OCI-LY3 (cell line): ENCODE measurements at regions not wholly inside any gene's neighbourhood (a gene's known extent, or its start where the extent isn't known, plus 50 kb on each side); places are given as distances from the start of the nearest gene placed in this dataset.

ENCODE experiments used
- H2AFZ ChIP-seq: fragments of 200-600, 300-600 bp; shearing (Covaris generic); 2 replicates; pipeline ENCODE4 v1.6.0; 2014; ENCODE audit warnings: antibody characterized with exemption, low read depth, low read length
- H3K27ac ChIP-seq: fragments of 200-600, 300-600 bp; sonication (generic); 2 replicates; pipeline ENCODE4 v1.5.1; 2014; ENCODE audit warnings: mild to moderate bottlenecking, low read length, moderate library complexity, mixed read lengths
- H3K27me3 ChIP-seq: fragments of 200-600, 300-600 bp; sonication (generic); 2 replicates; pipeline ENCODE4 v1.6.1; 2014; ENCODE audit warnings: low read depth, low read length, mixed read lengths
- H3K36me3 ChIP-seq: fragments of 200-600, 300-600 bp; sonication (generic); replicated peaks from 2 replicates; pipeline ENCODE3; 2014; ENCODE audit warnings: low read depth, low read length, mixed read lengths
- H3K4me1 ChIP-seq: fragments of 300-600, 200-600 bp; sonication (generic); 2 replicates; pipeline ENCODE4 v1.6.1; 2014; ENCODE audit warnings: low read length, mixed read lengths
- H3K4me2 ChIP-seq: fragments of 200-600, 300-600 bp; sonication (generic); 2 replicates; pipeline ENCODE4 v1.6.1; 2014; ENCODE audit warnings: low read length, mixed read lengths
- H3K4me3 ChIP-seq: fragments of 300-600, 200-600 bp; sonication (generic); 2 replicates; pipeline ENCODE4 v1.5.1; 2014; ENCODE audit warnings: antibody characterized with exemption, mild to moderate bottlenecking, low read length, moderate library complexity
- H3K79me2 ChIP-seq: fragments of 300-600, 200-600 bp; shearing (Covaris generic); 2 replicates; pipeline ENCODE4 v1.6.1; 2014; ENCODE audit warnings: mild to moderate bottlenecking, low read length, mixed read lengths
- H3K9ac ChIP-seq: fragments of 300-600, 200-600 bp; shearing (Covaris generic); 2 replicates; pipeline ENCODE4 v1.6.0; 2014; ENCODE audit warnings: mild to moderate bottlenecking, low read length, moderate library complexity
- H3K9me3 ChIP-seq: fragments of 200-600, 300-600 bp; shearing (Covaris generic); 2 replicates; pipeline ENCODE4 v1.6.1; 2014; ENCODE audit warnings: low read length, mixed read lengths; ENCODE audit not compliant: insufficient read depth
- H4K20me1 ChIP-seq: fragments of 200-600, 300-600 bp; sonication (generic); 2 replicates; pipeline ENCODE4 v1.6.1; 2016; ENCODE audit warnings: low read length, mixed read lengths; ENCODE audit not compliant: insufficient read depth
- CTCF ChIP-seq: fragments of 200-600, 300-600 bp; sonication (generic); IDR thresholded peaks from 2 replicates; pipeline ENCODE4 v1.5.1; 2014; ENCODE audit warnings: antibody characterized with exemption, low read length, low read depth
- EZH2phosphoT487 ChIP-seq: fragments of 200-600 bp; shearing (Covaris generic); IDR thresholded peaks from 2 replicates; pipeline ENCODE4 v1.6.1; 2018; ENCODE audit warnings: antibody characterized with exemption, mixed run types, low read depth

- Histone ChIP-seq H3K79me2 (no peaks in the 10 kb centered on the region), H3K9ac (no peak overlapping the region), H3K36me3 (no peaks in the 10 kb centered on the region), H3K4me3 (no peak overlapping the region), H3K27ac (no peak overlapping the region), H3K27me3 (no peaks in the 10 kb centered on the region), H4K20me1 (no peaks in the 10 kb centered on the region), H3K9me3 (no peaks in the 10 kb centered on the region), H3K4me1 (no peaks in the 10 kb centered on the region), H2AFZ (no peak overlapping the region), H3K4me2 (no peak overlapping the region)
- no peak for TF ChIP-seq CTCF
- TF ChIP-seq EZH2phosphoT487, result no peak
Measured at GRCh38 chr10:29709484-29710002, 74.8 kb upstream of the SVIL start.

- H3K4me2 ChIP-seq, result no peak overlapping the region
- no peaks in the 10 kb centered on the region for H3K27me3 ChIP-seq
- no peaks in the 10 kb centered on the region for H3K4me1 ChIP-seq
- no peaks in the 10 kb centered on the region for H3K36me3 ChIP-seq
- no peak for TF ChIP-seq EZH2phosphoT487
- no peak for TF ChIP-seq CTCF
- H3K79me2 ChIP-seq, result no peaks in the 10 kb centered on the region
- no peak overlapping the region for H3K27ac ChIP-seq
- no peak overlapping the region for H3K4me3 ChIP-seq
- H3K9ac ChIP-seq, result no peak overlapping the region
- no peaks in the 10 kb centered on the region for H4K20me1 ChIP-seq
- H2AFZ ChIP-seq, result no peak overlapping the region
- no peaks in the 10 kb centered on the region for H3K9me3 ChIP-seq
Measured at GRCh38 chr10:29703271-29703670, 68.5 kb upstream of the SVIL start.

GRCh38 chr10:29702273-29703164, 67.7 kb upstream of the SVIL start:
- no peaks in the 10 kb centered on the region for H3K79me2 ChIP-seq
- H2AFZ ChIP-seq, result no peak overlapping the region
- H3K4me3 ChIP-seq, result no peak overlapping the region
- no peak overlapping the region for H3K4me2 ChIP-seq
- H3K4me1 ChIP-seq, result no peaks in the 10 kb centered on the region
- H3K36me3 ChIP-seq, result no peaks in the 10 kb centered on the region
- no peak for TF ChIP-seq EZH2phosphoT487
- TF ChIP-seq CTCF, result no peak
- no peaks in the 10 kb centered on the region for H3K27me3 ChIP-seq
- no peak overlapping the region for H3K9ac ChIP-seq
- no peaks in the 10 kb centered on the region for H4K20me1 ChIP-seq
- no peak overlapping the region for H3K27ac ChIP-seq
- no peaks in the 10 kb centered on the region for H3K9me3 ChIP-seq

GRCh38 chr10:29701306-29701705, 66.5 kb upstream of the SVIL start:
- H3K79me2 ChIP-seq, result no peaks in the 10 kb centered on the region
- H3K4me3 ChIP-seq, result no peak overlapping the region
- H3K9me3 ChIP-seq, result no peaks in the 10 kb centered on the region
- H3K27me3 ChIP-seq, result no peaks in the 10 kb centered on the region
- no peaks in the 10 kb centered on the region for H3K36me3 ChIP-seq
- H3K4me2 ChIP-seq, result no peak overlapping the region
- H3K4me1 ChIP-seq, result no peaks in the 10 kb centered on the region
- H3K27ac ChIP-seq, result no peak overlapping the region
- H2AFZ ChIP-seq, result no peak overlapping the region
- no peak for TF ChIP-seq EZH2phosphoT487
- H3K9ac ChIP-seq, result no peak overlapping the region
- H4K20me1 ChIP-seq, result no peaks in the 10 kb centered on the region
